ENCODE measurements at regions not wholly inside any gene's neighbourhood (a gene's known extent, or its start where the extent isn't known, plus 50 kb on each side); places are given as distances from the start of the nearest gene placed in this dataset.

- no peak overlapping the region for H3K4me3 ChIP-seq (ENCODE audit: low read depth, low read length)
- TF ChIP-seq CTCF (IDR thresholded peaks at IDR 0.05; ENCODE audit: insufficient read depth, low read depth, low read length) = no peak
- DNase-seq (ENCODE audit: low read depth) = no peak
These were observed 73.8 kb upstream of the CD2AP start for GRCh38 chr6:47403801-47404200.

- TF ChIP-seq CTCF (IDR thresholded peaks at IDR 0.05; ENCODE audit: insufficient read depth, low read depth, low read length) = no peak
- H3K4me3 ChIP-seq (ENCODE audit: low read depth, low read length) = no peak overlapping the region
- DNase-seq (ENCODE audit: low read depth) = no peak
These were observed 73.2 kb upstream of the CD2AP start for GRCh38 chr6:47404435-47404834.

GRCh38 chr6:47405273-47405672 is 72.3 kb upstream of the CD2AP start:
- DNase-seq (ENCODE audit: low read depth) = no peak
- H3K4me3 ChIP-seq (ENCODE audit: low read depth, low read length) = no peak overlapping the region
- no peak for TF ChIP-seq CTCF (IDR thresholded peaks at IDR 0.05; ENCODE audit: insufficient read depth, low read depth, low read length)

GRCh38 chr6:47407300-47408281 is 70.0 kb upstream of the CD2AP start:
- TF ChIP-seq CTCF (IDR thresholded peaks at IDR 0.05; ENCODE audit: insufficient read depth, low read depth, low read length) = no peak
- H3K4me3 ChIP-seq (ENCODE audit: low read depth, low read length) = no peak overlapping the region
- peak; percentile 86 for DNase-seq (ENCODE audit: low read depth)

GRCh38 chr6:47413752-47414422 is 63.7 kb upstream of the CD2AP start:
- peak; percentile 95 for TF ChIP-seq CTCF (IDR thresholded peaks at IDR 0.05; ENCODE audit: insufficient read depth, low read depth, low read length)
- peak overlapping the region; percentile 62 for H3K4me3 ChIP-seq (ENCODE audit: low read depth, low read length)
- DNase-seq (ENCODE audit: low read depth) = peak; percentile 74

- H3K4me3 ChIP-seq (ENCODE audit: low read depth, low read length) = peak overlapping the region; percentile 62
- no peak for TF ChIP-seq CTCF (IDR thresholded peaks at IDR 0.05; ENCODE audit: insufficient read depth, low read depth, low read length)
- peak; percentile 66 for DNase-seq (ENCODE audit: low read depth)
These were observed 63.0 kb upstream of the CD2AP start for GRCh38 chr6:47414423-47415167.
